Neural cell (in vitro differentiated cells): ENCODE measurements at regions not wholly inside any gene's neighbourhood (a gene's known extent, or its start where the extent isn't known, plus 50 kb on each side); places are given as distances from the start of the nearest gene placed in this dataset.

Source experiments
- H2AFZ ChIP-seq: fragments of 200-600, 300-800 bp; sonication (generic), shearing (Covaris generic); 2 replicates; pipeline ENCODE4 v1.6.0; 2014; ENCODE audit warnings: low read depth, mild to moderate bottlenecking, antibody characterized with exemption, low read length, moderate library complexity
- H3F3A ChIP-seq: fragments of 200-600 bp; shearing (Covaris generic); 2 replicates; pipeline ENCODE4 v1.6.1; 2016; ENCODE audit warnings: mild to moderate bottlenecking, moderate library complexity, mixed read lengths, antibody characterized with exemption, low read length; ENCODE audit not compliant: insufficient read depth, poor library complexity, severe bottlenecking
- H3K27ac ChIP-seq: fragments of 200-600, 300-800 bp; sonication (generic), shearing (Covaris generic); 2 replicates; pipeline ENCODE4 v1.5.1; 2014; ENCODE audit warnings: mild to moderate bottlenecking, low read length, moderate library complexity
- H3K27me3 ChIP-seq: fragments of 300-800, 200-600 bp; sonication (generic), shearing (Covaris generic); 2 replicates; pipeline ENCODE4 v1.6.0; 2014; ENCODE audit warnings: mild to moderate bottlenecking, low read depth, low read length, moderate library complexity; ENCODE audit not compliant: insufficient read depth
- H3K36me3 ChIP-seq: fragments of 300-800, 200-600 bp; sonication (generic), shearing (Covaris generic); 2 replicates; pipeline ENCODE4 v1.5.1; 2014; ENCODE audit warnings: mild to moderate bottlenecking, antibody characterized with exemption, low read length, moderate library complexity; ENCODE audit not compliant: insufficient read depth
- H3K4me2 ChIP-seq: fragments of 300-800, 200-600 bp; sonication (generic), shearing (Covaris generic); 2 replicates; pipeline ENCODE4 v1.6.0; 2014; ENCODE audit warnings: mild to moderate bottlenecking, low read length
- H3K4me3 ChIP-seq: fragments of 300-800, 200-600 bp; sonication (generic), shearing (Covaris generic); 2 replicates; pipeline ENCODE4 v1.5.1; 2014; ENCODE audit warnings: mild to moderate bottlenecking, low read length, moderate library complexity
- H3K79me2 ChIP-seq: fragments of 200-600 bp; shearing (Covaris generic); replicated peaks from 2 replicates; pipeline ENCODE4 v1.6.0; 2014; ENCODE audit warnings: mild to moderate bottlenecking, low read length, moderate library complexity; ENCODE audit not compliant: insufficient read depth
- H3K9ac ChIP-seq: fragments of 300-800, 200-600 bp; sonication (generic), shearing (Covaris generic); 2 replicates; pipeline ENCODE4 v1.6.1; 2016; ENCODE audit warnings: mild to moderate bottlenecking, low read length, mixed read lengths
- H3K9me2 ChIP-seq: fragments of 200-600 bp; shearing (Covaris generic); 2 replicates; pipeline ENCODE4 v1.6.1; 2016; ENCODE audit warnings: mild to moderate bottlenecking, low read length, mixed read lengths; ENCODE audit not compliant: insufficient read depth
- H3K9me3 ChIP-seq: fragments of 200-600, 300-800 bp; sonication (generic), shearing (Covaris generic); 2 replicates; pipeline ENCODE4 v1.6.1; 2016; ENCODE audit warnings: mild to moderate bottlenecking, mixed run types, low read length, moderate library complexity, mixed read lengths
- H4K20me1 ChIP-seq: fragments of 200-600 bp; shearing (Covaris generic); 2 replicates; pipeline ENCODE4 v1.6.1; 2016; ENCODE audit warnings: mild to moderate bottlenecking, mixed run types; ENCODE audit not compliant: insufficient read depth
- EP300 ChIP-seq: fragments of 450-650 bp; conservative IDR thresholded peaks from 2 replicates; pipeline ENCODE4 v1.6.1; 2014; ENCODE audit warnings: antibody characterized with exemption, mild to moderate bottlenecking, moderate library complexity; ENCODE audit not compliant: poor library complexity, severe bottlenecking
- EZH2 ChIP-seq: fragments of 200-600, 300-800 bp; shearing (Covaris generic), sonication (generic); IDR thresholded peaks from 2 replicates; pipeline ENCODE4 v1.6.1; 2014; ENCODE audit warnings: antibody characterized with exemption, low read length, borderline replicate concordance, mild to moderate bottlenecking; ENCODE audit not compliant: insufficient read depth, poor library complexity, severe bottlenecking
- MXI1 ChIP-seq: fragments of 450-650 bp; conservative IDR thresholded peaks from 2 replicates; pipeline ENCODE4 v1.6.1; 2014; ENCODE audit warnings: antibody characterized with exemption, mild to moderate bottlenecking; ENCODE audit not compliant: poor library complexity, severe bottlenecking
- POLR2AphosphoS5 ChIP-seq: IDR thresholded peaks from 2 replicates; pipeline ENCODE4 v1.6.1; 2012
- RAD21 ChIP-seq: fragments of 450-650 bp; conservative IDR thresholded peaks from 2 replicates; pipeline ENCODE4 v1.6.1; 2014; ENCODE audit warnings: antibody characterized with exemption, mild to moderate bottlenecking, moderate library complexity
- SMC3 ChIP-seq: fragments of 450-650 bp; conservative IDR thresholded peaks from 2 replicates; pipeline ENCODE4 v1.6.1; 2014; ENCODE audit warnings: antibody characterized with exemption, mild to moderate bottlenecking, moderate library complexity; ENCODE audit not compliant: poor library complexity
- TAF1 ChIP-seq: IDR thresholded peaks from 2 replicates; pipeline ENCODE4 v1.6.1; 2012; ENCODE audit warnings: low read depth
- TF ChIP-seq, protein P1 (sequence below): IDR thresholded peaks from 2 replicates; pipeline ENCODE4 v1.6.1; 2012; ENCODE audit warnings: borderline replicate concordance
- TF ChIP-seq, protein P2 (sequence below): fragments of 450-650 bp; IDR thresholded peaks from 2 replicates; pipeline ENCODE4 v1.5.1; 2014; ENCODE audit warnings: antibody characterized with exemption, mild to moderate bottlenecking, moderate library complexity; ENCODE audit not compliant: poor library complexity, severe bottlenecking

DNA sequence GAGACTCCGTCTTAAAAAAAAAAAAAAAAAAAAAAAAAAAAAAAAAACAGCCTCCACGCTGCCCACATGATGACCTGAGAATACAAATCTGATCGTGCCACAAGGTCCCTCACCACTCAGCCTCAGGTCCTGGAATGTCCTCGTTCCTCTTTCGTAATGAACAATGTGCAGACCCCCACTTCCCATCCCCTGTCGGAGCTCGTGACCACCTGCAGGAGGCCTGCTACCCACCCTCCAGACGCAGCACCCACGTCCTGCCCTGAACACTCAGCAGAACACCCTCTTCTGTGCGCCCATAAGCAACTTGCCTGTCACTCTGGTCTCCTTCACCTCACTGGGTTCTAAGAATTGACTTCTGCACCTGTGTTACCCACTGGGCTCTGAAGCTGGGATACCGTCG is 166.4 kb downstream of the KATNAL1 start:
- Histone ChIP-seq H3K79me2 (no peaks in the 10 kb centered on the region), H3K9me3 (no peaks in the 10 kb centered on the region), H3K27me3 (no peaks in the 10 kb centered on the region), H3K36me3 (no peaks in the 10 kb centered on the region), H3K4me2 (no peak overlapping the region), H4K20me1 (no peaks in the 10 kb centered on the region), H3K9ac (no peak overlapping the region), H2AFZ (no peak overlapping the region), H3K9me2 (no peaks in the 10 kb centered on the region), H3K4me3 (no peak overlapping the region), H3K27ac (no peak overlapping the region), H3F3A (no peaks in the 10 kb centered on the region)
- TF ChIP-seq POLR2AphosphoS5, result no peak
- no peak for TF ChIP-seq TAF1
- TF ChIP-seq, protein P1, sequence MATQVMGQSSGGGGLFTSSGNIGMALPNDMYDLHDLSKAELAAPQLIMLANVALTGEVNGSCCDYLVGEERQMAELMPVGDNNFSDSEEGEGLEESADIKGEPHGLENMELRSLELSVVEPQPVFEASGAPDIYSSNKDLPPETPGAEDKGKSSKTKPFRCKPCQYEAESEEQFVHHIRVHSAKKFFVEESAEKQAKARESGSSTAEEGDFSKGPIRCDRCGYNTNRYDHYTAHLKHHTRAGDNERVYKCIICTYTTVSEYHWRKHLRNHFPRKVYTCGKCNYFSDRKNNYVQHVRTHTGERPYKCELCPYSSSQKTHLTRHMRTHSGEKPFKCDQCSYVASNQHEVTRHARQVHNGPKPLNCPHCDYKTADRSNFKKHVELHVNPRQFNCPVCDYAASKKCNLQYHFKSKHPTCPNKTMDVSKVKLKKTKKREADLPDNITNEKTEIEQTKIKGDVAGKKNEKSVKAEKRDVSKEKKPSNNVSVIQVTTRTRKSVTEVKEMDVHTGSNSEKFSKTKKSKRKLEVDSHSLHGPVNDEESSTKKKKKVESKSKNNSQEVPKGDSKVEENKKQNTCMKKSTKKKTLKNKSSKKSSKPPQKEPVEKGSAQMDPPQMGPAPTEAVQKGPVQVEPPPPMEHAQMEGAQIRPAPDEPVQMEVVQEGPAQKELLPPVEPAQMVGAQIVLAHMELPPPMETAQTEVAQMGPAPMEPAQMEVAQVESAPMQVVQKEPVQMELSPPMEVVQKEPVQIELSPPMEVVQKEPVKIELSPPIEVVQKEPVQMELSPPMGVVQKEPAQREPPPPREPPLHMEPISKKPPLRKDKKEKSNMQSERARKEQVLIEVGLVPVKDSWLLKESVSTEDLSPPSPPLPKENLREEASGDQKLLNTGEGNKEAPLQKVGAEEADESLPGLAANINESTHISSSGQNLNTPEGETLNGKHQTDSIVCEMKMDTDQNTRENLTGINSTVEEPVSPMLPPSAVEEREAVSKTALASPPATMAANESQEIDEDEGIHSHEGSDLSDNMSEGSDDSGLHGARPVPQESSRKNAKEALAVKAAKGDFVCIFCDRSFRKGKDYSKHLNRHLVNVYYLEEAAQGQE, result no peak
- TF ChIP-seq EP300, result no peak
- no peak for TF ChIP-seq EZH2
- TF ChIP-seq RAD21, result no peak
- TF ChIP-seq, protein P2, sequence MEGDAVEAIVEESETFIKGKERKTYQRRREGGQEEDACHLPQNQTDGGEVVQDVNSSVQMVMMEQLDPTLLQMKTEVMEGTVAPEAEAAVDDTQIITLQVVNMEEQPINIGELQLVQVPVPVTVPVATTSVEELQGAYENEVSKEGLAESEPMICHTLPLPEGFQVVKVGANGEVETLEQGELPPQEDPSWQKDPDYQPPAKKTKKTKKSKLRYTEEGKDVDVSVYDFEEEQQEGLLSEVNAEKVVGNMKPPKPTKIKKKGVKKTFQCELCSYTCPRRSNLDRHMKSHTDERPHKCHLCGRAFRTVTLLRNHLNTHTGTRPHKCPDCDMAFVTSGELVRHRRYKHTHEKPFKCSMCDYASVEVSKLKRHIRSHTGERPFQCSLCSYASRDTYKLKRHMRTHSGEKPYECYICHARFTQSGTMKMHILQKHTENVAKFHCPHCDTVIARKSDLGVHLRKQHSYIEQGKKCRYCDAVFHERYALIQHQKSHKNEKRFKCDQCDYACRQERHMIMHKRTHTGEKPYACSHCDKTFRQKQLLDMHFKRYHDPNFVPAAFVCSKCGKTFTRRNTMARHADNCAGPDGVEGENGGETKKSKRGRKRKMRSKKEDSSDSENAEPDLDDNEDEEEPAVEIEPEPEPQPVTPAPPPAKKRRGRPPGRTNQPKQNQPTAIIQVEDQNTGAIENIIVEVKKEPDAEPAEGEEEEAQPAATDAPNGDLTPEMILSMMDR, result no peak
- no peak for TF ChIP-seq MXI1
- no peak for TF ChIP-seq SMC3

DNA sequence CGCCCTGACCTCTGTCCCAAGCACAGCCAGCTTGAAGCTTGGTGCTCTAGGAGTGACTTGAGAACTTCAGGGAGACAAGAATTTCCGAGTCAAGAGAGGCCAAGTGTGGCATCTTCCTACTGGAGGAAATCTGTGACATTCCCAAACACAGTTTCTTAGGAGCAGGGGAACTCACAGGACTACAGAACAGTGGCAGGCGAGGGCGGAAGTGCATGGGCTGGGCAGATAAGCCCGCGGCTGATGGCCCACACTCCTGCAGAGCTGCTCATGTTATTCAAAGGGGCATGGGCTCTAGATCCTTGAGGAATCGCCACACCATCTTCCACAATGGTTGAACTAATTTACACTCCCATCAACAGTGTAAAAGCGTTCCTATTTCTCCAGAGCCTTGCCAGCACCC is 168.8 kb downstream of the KATNAL1 start:
- Histone ChIP-seq H3K9me2 (no peaks in the 10 kb centered on the region), H4K20me1 (no peaks in the 10 kb centered on the region), H3K4me2 (no peak overlapping the region), H2AFZ (no peak overlapping the region), H3K4me3 (no peak overlapping the region), H3K36me3 (no peaks in the 10 kb centered on the region), H3K27ac (no peak overlapping the region), H3K9me3 (no peaks in the 10 kb centered on the region), H3K9ac (no peak overlapping the region), H3K27me3 (no peaks in the 10 kb centered on the region), H3K79me2 (no peaks in the 10 kb centered on the region), H3F3A (no peaks in the 10 kb centered on the region)
- TF ChIP-seq MXI1 (no peak), EP300 (no peak), POLR2AphosphoS5 (no peak), SMC3 (no peak), TAF1 (no peak)
